Fibroblast of the conjunctiva (primary cell): ENCODE measurements at regions not wholly inside any gene's neighbourhood (a gene's known extent, or its start where the extent isn't known, plus 50 kb on each side); places are given as distances from the start of the nearest gene placed in this dataset.

ENCODE experiments used
- DNase-seq: peaks from one replicate; pipeline ENCODE4 v3.0.0-alpha.2; 2010; ENCODE audit warnings: low read depth

GRCh38 chr7:19442016-19442785 is 266.6 kb downstream of the POLR1F start:
- peak; percentile 58 for DNase-seq

GRCh38 chr7:19439517-19439916 is 269.3 kb downstream of the POLR1F start:
- no peak for DNase-seq

- no peak for DNase-seq
Observed at GRCh38 chr7:19437446-19437845, 271.4 kb downstream of the POLR1F start.

GRCh38 chr7:19427944-19428343 is 280.9 kb downstream of the POLR1F start:
- DNase-seq: no peak

- DNase-seq: no peak
Observed at GRCh38 chr7:19421861-19422260, 276.6 kb upstream of the FERD3L start.

- DNase-seq: no peak
Observed at GRCh38 chr7:19417231-19417630, 272.0 kb upstream of the FERD3L start.

GRCh38 chr7:19415123-19415522 is 269.9 kb upstream of the FERD3L start:
- DNase-seq: no peak

GRCh38 chr7:19413443-19413965 is 268.3 kb upstream of the FERD3L start:
- no peak for DNase-seq

GRCh38 chr7:19410691-19411090 is 265.5 kb upstream of the FERD3L start:
- DNase-seq: no peak

- no peak for DNase-seq
Observed at GRCh38 chr7:19410106-19410505, 264.9 kb upstream of the FERD3L start.

- no peak for DNase-seq
Observed at GRCh38 chr7:19408706-19409220, 263.5 kb upstream of the FERD3L start.

- no peak for DNase-seq
Observed at GRCh38 chr7:19407270-19407669, 262.0 kb upstream of the FERD3L start.

GRCh38 chr7:19405541-19405940 is 260.3 kb upstream of the FERD3L start:
- DNase-seq: no peak

GRCh38 chr7:19404912-19405329 is 259.7 kb upstream of the FERD3L start:
- peak; percentile 88 for DNase-seq

- no peak for DNase-seq
Observed at GRCh38 chr7:19403691-19404090, 258.5 kb upstream of the FERD3L start.

GRCh38 chr7:19401461-19401860 is 256.2 kb upstream of the FERD3L start:
- no peak for DNase-seq

GRCh38 chr7:19400758-19401254 is 255.6 kb upstream of the FERD3L start:
- DNase-seq: no peak

GRCh38 chr7:19397911-19398310 is 252.7 kb upstream of the FERD3L start:
- DNase-seq: no peak

- no peak for DNase-seq
Observed at GRCh38 chr7:19392246-19392645, 247.0 kb upstream of the FERD3L start.

- no peak for DNase-seq
Observed at GRCh38 chr7:19390795-19391194, 245.6 kb upstream of the FERD3L start.

- DNase-seq: no peak
Observed at GRCh38 chr7:19381321-19381720, 236.1 kb upstream of the FERD3L start.

- no peak for DNase-seq
Observed at GRCh38 chr7:19378345-19378714, 233.1 kb upstream of the FERD3L start.

GRCh38 chr7:19377611-19378344 is 232.6 kb upstream of the FERD3L start:
- no peak for DNase-seq
